Fibroblast of skin of left quadriceps (primary cell): ENCODE measurements at regions not wholly inside any gene's neighbourhood (a gene's known extent, or its start where the extent isn't known, plus 50 kb on each side); places are given as distances from the start of the nearest gene placed in this dataset.
"Not testable (repeated sequence)": the region's sequence is repeated elsewhere in the genome, so short reads cannot be mapped to it uniquely, and the experiment has no call there.

Experiments used
- DNase-seq, 2 experiments: peaks; one replicate each; pipeline ENCODE4 v3.0.0-alpha.2; 2013; ENCODE audit warnings: low read depth in 2 of 2

DNA sequence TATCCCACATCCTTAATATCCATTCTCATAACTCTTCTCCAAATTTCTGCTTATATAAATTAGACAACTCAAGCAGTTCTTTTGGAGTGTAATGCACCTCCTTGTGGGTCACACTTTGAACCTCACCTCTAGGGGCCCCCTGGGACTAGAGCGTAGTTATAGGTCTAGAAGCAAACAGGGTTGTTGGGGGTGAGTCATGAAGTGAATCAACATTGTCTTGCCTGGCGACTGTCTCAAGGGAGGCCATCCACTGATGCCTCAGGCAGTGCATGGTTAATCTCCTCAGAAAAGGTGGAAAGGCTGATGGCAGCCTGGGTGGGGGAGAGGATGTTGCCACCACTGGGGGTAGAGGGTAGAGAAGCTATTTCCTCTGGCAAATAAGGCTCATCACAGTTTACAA is 129.1 kb downstream of the TNFRSF21 start:
- no peak for DNase-seq

- DNase-seq = no peak
Measured at GRCh38 chr6:47179286-47179685, 130.4 kb downstream of the TNFRSF21 start.

DNA sequence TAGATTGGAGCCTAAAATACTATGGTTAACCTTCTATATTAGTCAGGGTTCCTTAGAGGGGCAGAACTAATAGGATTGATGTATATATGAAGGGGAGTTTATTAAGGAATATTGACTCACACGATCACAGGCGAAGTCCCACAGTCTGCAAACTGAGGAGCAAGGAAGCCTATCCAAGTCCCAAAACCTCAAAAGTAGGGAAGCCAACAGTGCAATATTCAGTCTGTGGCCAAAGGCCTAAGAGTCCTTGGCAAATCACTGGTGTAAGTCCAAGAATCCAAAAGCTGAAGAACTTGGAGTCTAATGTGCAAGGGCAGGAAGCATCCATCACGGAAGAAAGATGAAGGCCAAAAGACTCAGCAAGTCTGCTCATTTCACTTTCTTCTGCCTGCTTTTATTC is 133.5 kb upstream of the ADGRF1 start:
- no peak for DNase-seq

- DNase-seq = no peak
Measured at GRCh38 chr6:47174502-47175023, 132.4 kb upstream of the ADGRF1 start.

DNA sequence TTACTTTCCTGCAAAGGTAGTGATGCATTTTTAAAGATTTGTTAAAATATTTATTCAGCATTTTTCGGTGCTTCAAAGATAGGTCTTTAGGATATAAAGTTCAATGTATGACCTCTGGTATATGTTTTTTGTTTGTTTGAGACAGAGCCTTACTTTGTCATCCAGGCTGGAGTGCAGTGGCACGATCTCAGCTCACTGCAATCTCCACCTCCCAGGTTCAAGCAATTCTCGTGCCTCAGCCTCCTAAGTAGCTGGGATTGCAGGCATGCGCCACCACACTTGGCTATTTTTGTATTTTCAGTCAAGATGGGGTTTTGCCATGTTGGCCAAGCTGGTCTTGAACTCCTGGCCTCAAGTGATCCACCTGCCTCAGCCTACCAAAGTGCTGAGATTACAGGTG is 131.9 kb upstream of the ADGRF1 start:
- DNase-seq = not testable (repeated sequence)

DNA sequence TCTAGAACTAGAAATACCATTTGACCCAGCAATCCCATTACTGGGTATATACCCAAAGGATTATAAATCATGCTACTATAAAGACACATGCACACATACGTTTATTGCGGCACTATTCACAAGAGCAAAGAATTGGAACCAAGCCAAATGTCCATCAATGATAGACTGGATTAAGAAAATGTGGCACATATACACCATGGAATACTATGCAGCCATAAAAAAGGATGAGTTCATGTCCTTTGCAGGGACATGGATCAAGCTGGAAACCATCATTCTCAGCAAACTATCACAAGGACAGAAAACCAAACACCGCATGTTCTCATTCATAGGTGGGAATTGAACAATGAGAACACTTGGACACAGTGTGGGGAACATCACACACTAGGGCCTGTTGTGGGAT is 131.0 kb upstream of the ADGRF1 start:
- not testable (repeated sequence) for DNase-seq

DNA sequence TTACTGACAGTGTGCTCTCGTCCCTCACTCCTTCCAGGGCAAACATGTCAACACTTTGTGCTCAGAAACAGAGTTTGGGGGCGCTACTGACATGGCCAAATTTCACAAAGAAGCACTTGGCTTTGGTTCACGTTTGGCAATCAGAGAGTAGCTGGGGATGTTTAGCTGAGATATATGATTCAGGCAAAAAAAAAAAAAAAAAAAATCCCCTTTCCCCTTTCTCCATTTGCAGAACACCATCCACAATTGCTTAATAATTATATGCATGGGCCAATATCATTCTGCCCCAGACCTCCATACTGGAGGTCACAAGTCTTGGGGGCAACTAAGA is 128.4 kb upstream of the ADGRF1 start:
- no peak for DNase-seq

DNA sequence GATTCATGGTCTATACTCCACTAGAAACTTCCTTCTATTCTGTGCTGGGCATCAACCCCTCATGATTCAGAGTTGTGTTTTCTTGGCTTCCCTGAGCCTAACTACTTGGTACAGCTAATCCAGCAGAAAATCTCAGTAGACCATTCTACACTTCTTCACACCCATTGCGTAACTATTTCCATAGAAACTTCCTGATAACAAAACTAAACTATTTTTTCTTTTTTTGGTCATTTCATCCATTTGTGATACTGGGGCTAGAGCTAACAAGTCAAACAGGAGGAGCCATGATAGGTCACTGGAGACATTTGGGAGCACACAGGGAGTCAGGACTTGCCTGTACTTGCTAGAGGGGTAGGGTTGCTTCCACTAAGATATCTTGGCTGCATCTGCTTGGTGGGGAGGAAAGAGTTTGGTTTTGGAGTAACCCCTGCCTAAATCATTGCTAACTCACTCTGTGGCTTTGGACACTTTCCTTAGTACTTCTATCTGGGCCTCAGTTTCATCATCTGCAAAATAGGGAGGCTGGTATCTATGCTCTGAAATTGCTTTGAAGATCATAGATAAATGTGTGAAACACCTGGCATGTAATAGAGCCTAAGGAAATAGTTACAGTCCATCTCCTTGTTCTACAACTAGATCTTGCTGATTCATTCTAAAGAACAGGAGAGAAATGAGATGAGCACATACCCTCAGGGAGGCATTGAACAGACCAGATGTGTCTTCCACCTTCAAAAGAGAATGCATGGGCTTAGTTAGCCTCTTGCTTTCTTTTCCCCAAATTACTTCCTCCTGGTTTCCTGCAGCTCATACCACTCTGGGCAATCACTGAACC is 127.9 kb upstream of the ADGRF1 start:
- DNase-seq = no peak

DNA sequence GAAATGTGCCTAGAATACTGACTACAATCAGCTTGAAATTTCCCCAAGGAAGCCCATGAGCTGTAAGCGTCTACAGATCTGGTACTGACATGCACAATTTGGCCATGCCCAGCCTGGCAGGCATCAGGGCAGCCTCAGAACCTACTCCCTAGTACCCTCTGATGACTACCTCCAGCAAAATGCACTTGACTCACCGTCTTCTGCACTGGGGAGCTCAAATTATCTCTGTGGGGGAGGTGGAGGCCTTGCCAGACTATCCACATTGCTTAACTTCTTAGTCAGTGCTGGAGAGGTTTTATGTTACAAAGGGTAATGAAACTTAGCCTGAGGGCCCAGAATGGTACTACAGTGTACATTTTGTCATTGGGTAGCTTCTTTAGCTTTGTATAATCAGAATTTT is 126.0 kb upstream of the ADGRF1 start:
- DNase-seq = peak; percentile 79 to 80

GRCh38 chr6:47165918-47166317 is 123.8 kb upstream of the ADGRF1 start:
- DNase-seq = no peak

GRCh38 chr6:47164877-47165276 is 122.7 kb upstream of the ADGRF1 start:
- DNase-seq = no peak

- DNase-seq = no peak
Measured at GRCh38 chr6:47163536-47163935, 121.4 kb upstream of the ADGRF1 start.

DNA sequence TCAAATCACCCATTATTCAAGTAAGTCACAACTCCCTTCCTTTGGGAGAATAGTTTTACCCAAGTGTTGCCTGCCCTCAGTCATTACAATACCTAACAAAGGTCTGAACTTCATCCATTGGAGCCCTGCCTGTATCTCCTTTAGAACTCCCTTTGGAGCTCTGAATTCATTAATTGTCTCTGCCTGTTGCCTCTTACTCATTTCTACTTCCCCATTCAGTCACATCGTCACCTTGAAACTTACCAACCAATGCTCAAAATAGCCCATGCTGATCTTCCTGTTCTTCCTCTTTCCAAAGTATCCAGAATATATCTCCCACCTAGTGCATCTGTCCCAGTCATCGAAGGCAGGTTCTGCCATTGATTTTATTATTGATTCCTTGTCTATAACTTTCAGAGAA is 120.7 kb upstream of the ADGRF1 start:
- no peak for DNase-seq

- no peak for DNase-seq
Measured at GRCh38 chr6:47162231-47162630, 120.1 kb upstream of the ADGRF1 start.

DNA sequence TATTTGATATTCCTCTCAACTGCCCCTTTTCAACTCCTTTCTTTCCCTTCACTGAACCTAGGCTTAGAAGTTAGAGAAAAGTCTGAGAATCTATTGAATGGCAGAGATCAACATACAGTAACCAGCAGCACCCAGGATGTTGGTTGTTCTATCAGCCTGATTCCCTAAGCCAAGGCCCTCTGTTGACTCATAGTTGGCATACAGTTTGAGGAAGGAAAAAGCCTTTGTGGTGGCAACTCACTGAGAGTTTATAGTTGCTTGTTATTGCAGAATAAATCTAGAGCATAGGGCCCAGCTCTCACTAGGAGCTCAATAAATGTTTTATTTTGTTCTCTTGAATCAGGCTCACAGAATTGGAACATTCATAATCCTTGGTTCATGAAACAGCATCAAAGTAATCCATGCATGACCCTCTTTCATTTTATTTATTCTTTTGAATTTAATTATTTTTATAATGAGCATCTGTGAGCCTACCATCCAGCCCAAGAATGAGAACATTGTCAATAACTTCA is 119.1 kb upstream of the ADGRF1 start:
- no peak for DNase-seq

DNA sequence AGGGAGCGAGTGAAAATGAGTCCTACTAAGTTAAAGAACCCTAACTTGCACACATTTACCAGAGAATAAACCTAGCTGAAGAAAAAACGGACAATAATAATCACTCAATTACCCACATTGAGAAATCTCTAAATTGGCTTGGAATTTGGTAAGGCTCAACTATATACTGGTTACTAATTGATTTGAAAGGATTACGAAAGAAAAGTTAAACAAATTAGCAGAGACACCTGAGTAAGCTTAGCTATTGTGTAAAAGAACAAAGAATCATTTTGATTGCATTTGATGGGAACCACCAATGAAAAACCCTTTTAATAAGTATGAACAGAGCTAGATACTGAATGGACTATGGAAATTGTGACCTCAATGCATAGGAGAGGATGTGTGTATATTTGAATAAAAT is 118.6 kb upstream of the ADGRF1 start:
- no peak for DNase-seq

- DNase-seq = no peak
Measured at GRCh38 chr6:47159763-47160162, 117.6 kb upstream of the ADGRF1 start.

GRCh38 chr6:47157653-47158219 is 115.6 kb upstream of the ADGRF1 start:
- peak; percentile 60 to 62 for DNase-seq

- DNase-seq = no peak
Measured at GRCh38 chr6:47157063-47157462, 114.9 kb upstream of the ADGRF1 start.

DNA sequence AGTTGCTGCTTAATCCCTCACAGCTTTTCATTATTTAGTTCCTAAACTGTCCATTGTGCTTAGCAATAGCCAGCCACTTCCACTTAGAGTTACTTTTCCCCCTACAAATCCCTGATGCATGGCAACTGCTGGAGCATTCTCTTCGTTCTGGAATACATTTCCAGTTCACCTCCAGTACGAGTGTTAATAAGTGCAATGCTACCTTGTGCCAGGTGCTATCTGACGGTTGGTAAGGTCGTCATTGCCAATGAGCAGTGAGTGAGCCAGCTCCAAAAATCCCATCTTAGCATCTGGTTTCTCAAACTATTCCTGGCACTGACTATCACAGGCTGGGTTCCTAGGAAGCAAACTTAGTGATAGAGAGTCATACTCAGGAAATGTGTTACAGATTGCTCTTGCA is 114.1 kb upstream of the ADGRF1 start:
- DNase-seq = no peak

- no peak for DNase-seq
Measured at GRCh38 chr6:47153404-47153755, 111.2 kb upstream of the ADGRF1 start.

GRCh38 chr6:47152666-47153403 is 110.7 kb upstream of the ADGRF1 start:
- peak; percentile 67 to 73 for DNase-seq
